ENCODE measurements at regions not wholly inside any gene's neighbourhood (a gene's known extent, or its start where the extent isn't known, plus 50 kb on each side); places are given as distances from the start of the nearest gene placed in this dataset.

GRCh38 chrX:120000490-120001246 lies 57.1 kb upstream of the NKAP start:
- no peak for TF ChIP-seq CTCF (IDR thresholded peaks at IDR 0.05; ENCODE audit: insufficient read depth, low read length, missing control alignments)
- no peak for DNase-seq (ENCODE audit: low read depth, low spot score)
- POLR2A ChIA-PET = no interaction called here
- CTCF ChIA-PET = no interaction called here
- no peak overlapping the region for H3K4me3 ChIP-seq (ENCODE audit: low read depth, low read length)

DNA sequence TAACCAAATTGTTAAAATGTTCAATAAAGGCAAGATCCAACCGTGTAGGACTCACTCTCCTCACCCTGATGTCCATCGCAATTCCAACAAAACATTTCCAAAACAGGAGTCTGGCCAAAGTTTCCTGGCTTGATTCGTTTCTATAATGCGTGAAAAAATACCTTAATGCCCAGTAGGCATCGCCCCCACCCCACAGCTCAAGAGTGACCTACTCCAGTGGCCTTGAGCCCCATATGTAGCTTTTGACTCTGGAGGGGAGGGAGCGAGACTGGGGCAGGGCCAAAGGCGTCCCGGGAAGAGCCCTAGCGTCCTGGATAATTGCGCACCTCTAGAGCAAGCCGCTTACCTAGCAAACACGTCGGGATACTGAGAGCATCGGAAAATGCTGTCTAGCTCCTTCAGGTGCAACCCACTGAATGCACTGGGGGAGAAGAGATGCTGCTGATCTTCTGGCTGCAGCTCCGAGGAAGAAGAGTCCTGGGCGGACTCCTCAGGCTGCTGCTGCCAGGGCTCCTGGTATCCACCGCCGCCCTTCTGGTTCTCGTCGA lies 55.6 kb upstream of the NKAP start:
- CTCF ChIA-PET = no interaction called here
- DNase-seq (ENCODE audit: low read depth, low spot score) = no peak
- H3K4me3 ChIP-seq (ENCODE audit: low read depth, low read length) = no peak overlapping the region
- POLR2A ChIA-PET = no interaction called here
- no peak for TF ChIP-seq CTCF (IDR thresholded peaks at IDR 0.05; ENCODE audit: insufficient read depth, low read length, missing control alignments)

DNA sequence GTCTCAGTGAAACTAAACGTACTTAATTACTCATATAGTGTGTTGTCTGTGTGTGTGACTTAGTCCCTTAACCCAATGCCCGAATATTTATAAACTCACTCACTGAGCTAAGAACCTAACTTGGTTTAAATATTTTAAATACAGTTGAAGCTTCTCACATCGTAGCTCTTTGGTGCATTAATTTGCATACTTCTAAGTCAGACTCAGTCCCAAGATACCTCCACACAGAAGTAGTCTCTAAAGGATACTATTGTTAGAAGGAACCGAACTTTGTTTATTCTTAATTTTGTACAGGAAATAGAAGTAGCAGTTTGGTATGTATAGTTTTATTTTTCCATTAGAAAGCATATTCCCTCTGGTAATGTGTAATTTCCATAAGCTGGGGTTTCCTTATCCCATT lies 54.0 kb upstream of the NKAP start:
- ChIA-PET POLR2A (no interaction called here), CTCF (no interaction called here)
- H3K4me3 ChIP-seq (ENCODE audit: low read depth, low read length) = no peak overlapping the region
- TF ChIP-seq CTCF (IDR thresholded peaks at IDR 0.05; ENCODE audit: insufficient read depth, low read length, missing control alignments) = no peak
- no peak for DNase-seq (ENCODE audit: low read depth, low spot score)

DNA sequence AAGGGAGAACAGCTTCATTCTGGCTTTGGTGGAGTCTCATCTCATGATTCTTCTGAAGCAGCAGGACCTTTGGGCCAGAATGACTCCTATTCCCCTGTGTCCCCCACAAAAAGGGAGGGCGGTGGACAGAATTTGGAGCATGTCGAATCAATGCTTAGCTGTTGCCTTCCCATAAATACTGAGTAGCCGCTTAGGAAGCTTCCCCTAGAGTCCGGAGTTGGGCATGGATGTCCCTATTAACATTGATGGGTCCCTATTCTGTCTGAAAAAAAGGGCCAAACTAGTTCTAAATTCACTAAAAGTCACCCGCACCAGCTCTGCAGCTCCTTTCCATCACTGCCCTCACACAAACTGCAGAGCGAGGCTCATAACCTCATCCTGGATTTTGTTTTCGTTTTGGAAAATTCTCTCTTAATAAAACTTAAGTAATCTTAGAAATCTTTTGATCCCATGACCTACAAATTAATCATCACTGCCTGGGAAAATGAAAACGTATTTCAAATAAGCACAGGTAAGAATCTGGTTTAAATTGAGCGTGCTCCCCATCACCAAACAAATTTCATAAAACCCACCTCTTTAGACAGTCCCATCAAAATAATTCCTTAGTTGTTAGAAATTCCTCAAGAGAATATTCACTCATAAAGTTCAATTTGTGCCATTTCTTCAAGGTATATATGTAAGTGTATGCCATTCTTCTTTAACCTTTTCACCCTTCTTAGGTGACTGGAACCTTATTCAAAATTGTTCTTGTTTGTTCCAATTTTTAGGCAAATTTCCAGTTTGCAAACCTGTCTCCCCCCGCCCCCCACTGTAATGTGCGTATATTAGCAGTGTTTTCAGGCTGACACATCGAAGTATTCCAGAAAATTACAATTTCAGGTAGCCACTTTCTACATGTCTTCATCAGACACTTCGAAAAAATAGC lies 53.3 kb upstream of the NKAP start:
- POLR2A ChIA-PET = no interaction called here
- no peak overlapping the region for H3K4me3 ChIP-seq (ENCODE audit: low read depth, low read length)
- CTCF ChIA-PET = no interaction called here
- no peak for TF ChIP-seq CTCF (IDR thresholded peaks at IDR 0.05; ENCODE audit: insufficient read depth, low read length, missing control alignments)
- no peak for DNase-seq (ENCODE audit: low read depth, low spot score)

DNA sequence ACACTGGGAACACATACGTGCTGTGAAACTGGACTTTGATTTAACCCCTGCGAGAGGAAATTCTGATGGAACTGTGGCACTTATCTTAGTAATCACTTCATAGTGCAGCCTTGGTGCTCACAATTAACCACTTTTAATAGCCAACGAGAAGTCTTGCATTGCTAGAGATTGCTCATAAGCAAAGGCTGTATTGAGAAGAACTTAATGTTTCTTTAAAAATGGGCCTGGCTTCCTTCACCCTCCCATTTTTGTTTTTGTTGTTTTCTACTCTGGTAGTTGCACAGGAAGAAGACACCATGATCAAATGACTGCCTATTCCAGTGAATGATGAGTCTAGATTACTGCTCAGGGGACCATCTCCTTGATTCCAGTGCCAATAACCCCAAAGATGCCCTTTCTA lies 52.5 kb upstream of the NKAP start:
- H3K4me3 ChIP-seq (ENCODE audit: low read depth, low read length) = no peak overlapping the region
- POLR2A ChIA-PET = no interaction called here
- no peak for DNase-seq (ENCODE audit: low read depth, low spot score)
- no peak for TF ChIP-seq CTCF (IDR thresholded peaks at IDR 0.05; ENCODE audit: insufficient read depth, low read length, missing control alignments)
- CTCF ChIA-PET = no interaction called here

Data from AG04449 (cell line).